GM20000 (cell line): ENCODE measurements at regions not wholly inside any gene's neighbourhood (a gene's known extent, or its start where the extent isn't known, plus 50 kb on each side); places are given as distances from the start of the nearest gene placed in this dataset.

ENCODE experiments used
- DNase-seq: peaks from one replicate; pipeline ENCODE4 v3.0.0; 2012; ENCODE audit warnings: low spot score
- CTCF ChIP-seq: IDR thresholded peaks from 2 replicates; pipeline ENCODE4 v1.5.1; 2012; ENCODE audit warnings: mild to moderate bottlenecking, control low read depth; ENCODE audit errors: extremely low read depth, missing control alignments

DNA sequence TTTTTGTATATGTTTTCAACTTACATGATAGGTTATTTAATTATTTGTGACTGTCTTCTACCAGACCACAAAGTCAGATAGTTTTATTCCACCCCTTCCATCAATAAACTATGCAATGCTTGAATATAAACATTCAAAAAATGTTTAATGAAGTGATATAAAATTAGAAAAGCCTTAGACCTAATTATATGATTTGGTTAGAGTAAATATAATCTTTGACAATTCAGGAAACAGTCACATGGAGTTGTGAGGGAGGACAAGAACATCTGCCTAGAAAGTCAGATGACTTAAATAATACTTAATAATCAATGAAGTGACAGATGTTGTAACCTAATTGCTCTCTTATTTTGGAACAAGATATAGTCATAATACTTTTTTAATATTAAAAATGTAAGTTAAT is 710.3 kb downstream of the ZBBX start:
- no peak for TF ChIP-seq CTCF
- DNase-seq, result no peak

- no peak for DNase-seq
- TF ChIP-seq CTCF, result no peak
Measured at GRCh38 chr3:166663194-166663593, 716.9 kb downstream of the ZBBX start.

GRCh38 chr3:166661621-166662020 is 718.5 kb downstream of the ZBBX start:
- DNase-seq, result no peak
- TF ChIP-seq CTCF, result no peak

- no peak for DNase-seq
- no peak for TF ChIP-seq CTCF
Measured at GRCh38 chr3:166660962-166661361, 719.1 kb downstream of the ZBBX start.

DNA sequence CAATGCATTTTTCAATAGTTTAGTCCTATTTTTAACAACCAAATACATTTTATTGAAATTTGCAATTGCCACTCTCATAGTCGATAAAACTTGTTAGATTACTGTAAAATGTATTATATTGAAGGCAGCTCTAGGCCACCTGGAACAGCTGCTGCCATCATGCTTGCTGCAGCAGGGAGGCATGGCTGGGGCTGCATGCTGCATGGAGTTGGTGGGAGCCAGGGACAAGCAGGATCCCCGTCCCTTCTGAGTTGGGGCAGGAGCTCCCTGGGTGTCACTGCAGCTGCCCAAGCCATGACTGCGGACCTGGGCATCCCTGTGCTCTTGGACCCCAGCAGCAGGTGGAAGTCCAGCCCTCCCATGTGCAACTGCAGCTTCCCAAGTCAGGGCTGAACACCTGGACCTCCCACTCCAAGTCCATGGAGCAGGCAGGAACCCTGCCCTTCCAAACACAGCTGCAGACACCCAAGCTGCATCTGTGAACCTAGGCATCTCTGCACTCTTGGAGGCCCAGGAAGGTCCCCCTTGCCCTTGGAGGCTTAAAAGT is 742.0 kb downstream of the ZBBX start:
- no peak for TF ChIP-seq CTCF
- DNase-seq, result no peak

DNA sequence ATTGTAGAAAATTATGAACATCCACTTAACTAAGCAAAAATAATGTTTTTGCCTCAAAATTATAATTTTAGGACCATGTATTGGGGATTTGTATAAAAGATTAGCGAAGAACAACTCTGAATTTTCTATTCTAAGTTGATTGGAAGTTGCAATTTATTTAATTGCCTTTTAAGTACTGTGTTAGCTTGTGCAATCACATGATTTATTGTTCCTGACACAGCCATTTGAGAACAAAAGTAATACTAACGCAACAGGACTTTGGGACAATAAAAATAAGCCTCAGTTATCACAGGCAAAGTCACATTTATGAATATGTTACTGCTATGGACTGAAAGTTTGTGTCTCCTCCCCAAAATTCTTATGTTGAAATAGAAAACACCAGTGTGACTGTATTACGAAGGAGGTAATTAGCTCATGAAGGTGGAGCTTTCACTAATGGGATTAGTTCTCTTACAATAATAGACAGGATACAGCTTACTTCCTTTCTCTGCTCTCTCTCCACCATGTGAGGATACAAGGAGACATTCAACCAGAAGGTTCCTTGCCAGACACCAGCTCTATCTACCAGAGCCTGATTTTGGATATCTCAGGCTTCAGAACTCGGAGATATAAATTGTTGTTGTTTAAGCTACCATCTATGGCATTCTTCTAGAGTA is 745.9 kb downstream of the ZBBX start:
- DNase-seq, result no peak
- TF ChIP-seq CTCF, result no peak

GRCh38 chr3:166630190-166630589 is 749.9 kb downstream of the ZBBX start:
- no peak for DNase-seq
- no peak for TF ChIP-seq CTCF
